Kidney (tissue), 13 donors: ENCODE measurements at regions not wholly inside any gene's neighbourhood (a gene's known extent, or its start where the extent isn't known, plus 50 kb on each side); places are given as distances from the start of the nearest gene placed in this dataset.

Experiments used
- DNase-seq, 5 donors: peaks; one replicate each; pipeline ENCODE4 v3.0.0-alpha.2; 2013 to 2020
- FAIRE-seq: peaks from 2 replicates; lab custom pipeline; 2012; peaks lifted over from hg19 to GRCh38; lab: Jason Lieb, UNC
- H3K27ac ChIP-seq, 2 donors: one replicate each; pipeline ENCODE4 v1.7.0; 2013; ENCODE audit warnings: low read depth in 2 of 2, low read length in 2 of 2, inconsistent platforms in 1 of 2
- H3K27me3 ChIP-seq: one replicate; pipeline ENCODE4 v1.7.1; 2013; ENCODE audit warnings: low read length, inconsistent platforms; ENCODE audit not compliant: control insufficient read depth, insufficient read depth
- H3K36me3 ChIP-seq, 3 donors: one replicate each; pipeline versions ENCODE4 v1.7.0 to v1.7.1; 2013; ENCODE audit warnings: low read length in 3 of 3, control low read depth in 1 of 3, inconsistent platforms in 1 of 3; ENCODE audit not compliant: insufficient read depth in 3 of 3, control insufficient read depth in 2 of 3
- H3K4me1 ChIP-seq, 3 donors: one replicate each; pipeline versions ENCODE4 v1.7.0 to v1.7.1; 2013; ENCODE audit warnings: low read length in 3 of 3, inconsistent platforms in 1 of 3, low read depth in 1 of 3; ENCODE audit not compliant: control insufficient read depth in 2 of 3, insufficient read depth in 2 of 3
- H3K4me3 ChIP-seq, 3 donors: one replicate each; pipeline versions ENCODE4 v1.7.0 to v1.8.1; 2013; ENCODE audit warnings: low read length in 3 of 3, control low read depth in 1 of 3, inconsistent platforms in 1 of 3
- H3K9ac ChIP-seq, 3 donors: one replicate each; pipeline versions ENCODE4 v1.7.0 to v1.7.1; 2013; ENCODE audit warnings: low read length in 3 of 3, control low read depth in 1 of 3, inconsistent platforms in 1 of 3
- H3K9me3 ChIP-seq, 3 donors: one replicate each; pipeline versions ENCODE4 v1.7.0 to v1.7.1; 2013; ENCODE audit warnings: low read length in 3 of 3, control low read depth in 1 of 3, inconsistent platforms in 1 of 3; ENCODE audit not compliant: control insufficient read depth in 2 of 3, insufficient read depth in 1 of 3
- CTCF ChIP-seq: IDR thresholded peaks from 3 replicates; pipeline ENCODE4 v1.5.1; 2012; ENCODE audit warnings: mild to moderate bottlenecking, moderate library complexity, borderline replicate concordance; ENCODE audit not compliant: insufficient read depth; ENCODE audit errors: extremely low read depth
- intact Hi-C: fragments of 100-400 bp; cut with DNase I; formaldehyde crosslinking; loops from one replicate; pipeline ENCODE4 v1.11.1; 2022
- donor health status: control.
- donor health status: control.
- donor health status: control.
- donor health status: control.
- donor health status: control.
- donor health status: DM: yes; HTN: yes; CAD: no.
- donor health status: Normal renal cell carcinoma (clear cell type).

DNA sequence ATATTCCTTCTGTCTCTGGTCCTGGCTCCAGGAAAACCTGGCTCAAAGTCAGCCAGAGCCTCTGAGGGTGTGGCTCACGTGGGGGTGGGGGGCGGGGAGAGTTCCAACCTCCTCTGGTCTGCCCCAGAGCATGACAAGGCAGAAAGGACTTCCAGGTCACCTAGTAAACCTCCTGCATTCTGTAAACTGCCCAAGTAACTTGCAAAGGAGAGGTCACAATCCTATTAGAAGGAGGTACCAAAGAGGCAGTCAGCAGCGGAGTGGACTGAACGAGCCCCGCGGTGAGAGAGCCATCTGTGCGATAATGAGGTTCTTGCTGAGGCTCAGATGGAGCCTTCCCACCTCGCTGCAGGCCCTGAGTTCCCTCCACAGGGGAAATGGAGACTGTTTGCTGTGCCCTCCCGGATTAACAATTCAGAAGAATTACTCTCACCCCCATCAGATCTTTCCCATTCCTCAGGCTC is 58.9 kb upstream of the GATA6 start:
- no peaks in the 10 kb centered on the region for H3K27me3 ChIP-seq
- no peak overlapping the region for H3K9ac ChIP-seq
- DNase-seq (no peak), FAIRE-seq (no peak)
- no peak overlapping the region for H3K27ac ChIP-seq
- H3K9me3 ChIP-seq: no peaks in the 10 kb centered on the region
- no peaks in the 10 kb centered on the region for H3K36me3 ChIP-seq
- TF ChIP-seq CTCF: no peak
- intact Hi-C loops: no loop called here
- peaks cover 0 to 3% (median 0%) of the 10 kb centered on the region in 3 donors for H3K4me1 ChIP-seq
- no peak overlapping the region for H3K4me3 ChIP-seq

DNA sequence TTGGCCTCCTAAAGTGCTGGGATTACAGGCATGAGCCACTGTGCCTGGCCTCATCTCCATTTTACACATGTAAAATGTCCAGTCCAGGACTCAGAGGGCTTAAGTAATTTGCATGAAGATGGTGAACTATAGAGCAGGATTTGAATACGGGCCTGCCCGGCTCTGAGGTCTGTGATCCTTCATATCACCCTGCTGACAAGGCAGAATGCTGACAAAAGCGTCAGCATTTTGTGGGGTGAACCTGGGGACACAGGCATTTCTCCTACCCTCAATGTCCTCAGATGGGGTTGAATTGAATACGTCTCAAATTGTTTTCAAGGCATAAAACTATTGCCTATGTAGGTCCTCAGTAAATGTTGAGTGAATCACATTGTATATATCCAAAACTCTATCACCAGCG is 57.2 kb upstream of the GATA6 start:
- H3K27ac ChIP-seq: no peak overlapping the region
- intact Hi-C loops: no loop called here
- TF ChIP-seq CTCF: no peak
- DNase-seq (no peak), FAIRE-seq (no peak)
- H3K27me3 ChIP-seq: no peaks in the 10 kb centered on the region
- H3K36me3 ChIP-seq: no peaks in the 10 kb centered on the region
- no peak overlapping the region for H3K4me3 ChIP-seq
- H3K9me3 ChIP-seq: no peaks in the 10 kb centered on the region
- H3K4me1 ChIP-seq: peaks cover 0 to 3% (median 0%) of the 10 kb centered on the region in 3 donors
- no peak overlapping the region for H3K9ac ChIP-seq

- intact Hi-C loops: no loop called here
- peak in 1 of 5 donors; percentile 69 for DNase-seq
- H3K27ac ChIP-seq: no peak overlapping the region
- no peak for FAIRE-seq
- no peaks in the 10 kb centered on the region for H3K36me3 ChIP-seq
- TF ChIP-seq CTCF: no peak
- H3K4me3 ChIP-seq: no peak overlapping the region
- H3K27me3 ChIP-seq: no peaks in the 10 kb centered on the region
- no peaks in the 10 kb centered on the region for H3K9me3 ChIP-seq
- peaks cover 0 to 3% (median 0%) of the 10 kb centered on the region in 3 donors for H3K4me1 ChIP-seq
- no peak overlapping the region for H3K9ac ChIP-seq
Observed at GRCh38 chr18:22113144-22113844, 56.1 kb upstream of the GATA6 start.
